OCI-LY3 (cell line): ENCODE measurements at regions not wholly inside any gene's neighbourhood (a gene's known extent, or its start where the extent isn't known, plus 50 kb on each side); places are given as distances from the start of the nearest gene placed in this dataset.

ENCODE experiments used
- EZH2phosphoT487 ChIP-seq: fragments of 200-600 bp; shearing (Covaris generic); IDR thresholded peaks from 2 replicates; pipeline ENCODE4 v1.6.1; 2018; ENCODE audit warnings: antibody characterized with exemption, mixed run types, low read depth
- TF ChIP-seq, protein P1 (sequence below): fragments of 200-600, 300-600 bp; sonication (generic); IDR thresholded peaks from 2 replicates; pipeline ENCODE4 v1.5.1; 2014; ENCODE audit warnings: antibody characterized with exemption, low read length, low read depth

DNA sequence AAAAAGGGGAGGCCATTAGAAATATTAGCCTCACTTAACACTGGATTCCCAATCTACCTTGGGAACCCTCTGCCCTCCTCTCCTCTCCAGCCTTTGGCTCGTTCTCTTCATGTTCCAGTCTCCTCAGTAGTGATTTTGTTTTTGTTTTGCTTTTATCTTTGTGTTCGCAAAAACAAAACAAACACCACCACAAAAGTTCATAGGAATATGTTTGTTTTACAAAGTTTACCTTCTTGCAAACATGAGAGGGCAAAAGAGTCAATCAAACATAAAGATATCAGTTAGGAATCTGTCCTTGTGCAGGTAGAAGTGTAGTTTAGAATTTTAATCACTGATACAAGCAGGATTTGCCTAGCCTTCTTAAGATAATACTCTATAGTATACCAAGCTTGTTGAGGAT, 179.7 kb upstream of the GUCY1A2 start:
- TF ChIP-seq, protein P1, sequence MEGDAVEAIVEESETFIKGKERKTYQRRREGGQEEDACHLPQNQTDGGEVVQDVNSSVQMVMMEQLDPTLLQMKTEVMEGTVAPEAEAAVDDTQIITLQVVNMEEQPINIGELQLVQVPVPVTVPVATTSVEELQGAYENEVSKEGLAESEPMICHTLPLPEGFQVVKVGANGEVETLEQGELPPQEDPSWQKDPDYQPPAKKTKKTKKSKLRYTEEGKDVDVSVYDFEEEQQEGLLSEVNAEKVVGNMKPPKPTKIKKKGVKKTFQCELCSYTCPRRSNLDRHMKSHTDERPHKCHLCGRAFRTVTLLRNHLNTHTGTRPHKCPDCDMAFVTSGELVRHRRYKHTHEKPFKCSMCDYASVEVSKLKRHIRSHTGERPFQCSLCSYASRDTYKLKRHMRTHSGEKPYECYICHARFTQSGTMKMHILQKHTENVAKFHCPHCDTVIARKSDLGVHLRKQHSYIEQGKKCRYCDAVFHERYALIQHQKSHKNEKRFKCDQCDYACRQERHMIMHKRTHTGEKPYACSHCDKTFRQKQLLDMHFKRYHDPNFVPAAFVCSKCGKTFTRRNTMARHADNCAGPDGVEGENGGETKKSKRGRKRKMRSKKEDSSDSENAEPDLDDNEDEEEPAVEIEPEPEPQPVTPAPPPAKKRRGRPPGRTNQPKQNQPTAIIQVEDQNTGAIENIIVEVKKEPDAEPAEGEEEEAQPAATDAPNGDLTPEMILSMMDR, result no peak
- no peak for TF ChIP-seq EZH2phosphoT487
